Heart right ventricle (tissue), 16 donors: ENCODE measurements at regions not wholly inside any gene's neighbourhood (a gene's known extent, or its start where the extent isn't known, plus 50 kb on each side); places are given as distances from the start of the nearest gene placed in this dataset.

Experiments used
- ATAC-seq, 8 donors: fragments of 200-7000 bp; cut with Tn5 transposase; one replicate each; pipeline ENCODE4 v1.9.1; 2020; ENCODE audit warnings: mild to moderate bottlenecking in 8 of 8, moderate library complexity in 8 of 8, moderate number of reproducible peaks in 1 of 8
- DNase-seq, 2 donors: peaks; one replicate each; pipeline ENCODE4 v3.0.0-alpha.2; 2020
- H3K27ac ChIP-seq, 10 donors: fragments of 200-600 bp; sonication (generic) in 2 of 10; one replicate each; pipeline versions ENCODE4 v1.5.0 to v1.8.0; 2020 to 2022; ENCODE audit warnings: mild to moderate bottlenecking in 3 of 10
- H3K27me3 ChIP-seq, 7 donors: fragments of 200-600 bp; one replicate each; pipeline ENCODE4 v1.8.0; 2021 to 2022; ENCODE audit warnings: mild to moderate bottlenecking in 2 of 7
- H3K36me3 ChIP-seq, 9 donors: fragments of 200-600 bp; sonication (generic) in 1 of 9; one replicate each; pipeline versions ENCODE4 v1.5.0 to v1.8.0; 2020 to 2022; ENCODE audit warnings: mild to moderate bottlenecking in 2 of 9
- H3K4me1 ChIP-seq, 9 donors: fragments of 200-600 bp; sonication (generic) in 1 of 9; one replicate each; pipeline versions ENCODE4 v1.5.0 to v1.8.0; 2020 to 2022; ENCODE audit warnings: mild to moderate bottlenecking in 4 of 9
- H3K4me3 ChIP-seq, 10 donors: fragments of 200-600 bp; sonication (generic) in 2 of 10; one replicate each; pipeline versions ENCODE4 v1.5.0 to v1.8.0; 2020 to 2022; ENCODE audit warnings: mild to moderate bottlenecking in 7 of 10, moderate library complexity in 2 of 10
- H3K9me3 ChIP-seq, 11 donors: fragments of 200-600 bp in 10 of 11; sonication (generic) in 2 of 11; one replicate each; pipeline versions ENCODE4 v1.5.0 to v1.8.0; 2013 to 2022; ENCODE audit warnings: mild to moderate bottlenecking in 2 of 11, control low read depth in 1 of 11, moderate library complexity in 1 of 11
- CTCF ChIP-seq, 9 donors: fragments of 200-600 bp; sonication (generic) in 2 of 9; IDR thresholded peaks; one replicate each; pipeline versions ENCODE4 v1.5.0 to v1.8.0; 2021 to 2022; ENCODE audit warnings: antibody characterized with exemption in 9 of 9, mild to moderate bottlenecking in 5 of 9, moderate library complexity in 1 of 9
- WGBS, 2 donors: extraction: QIAGEN DNeasy Blood & Tissue Kit; methylation state at CpG; one replicate each; pipeline ENCODE4 v1.1.7; 2013; ENCODE audit warnings: inconsistent platforms in 1 of 2; 5-methylcytosine and 5-hydroxymethylcytosine counted together
- intact Hi-C, 10 donors: fragments of 100-400 bp; cut with DNase I; formaldehyde crosslinking; loops; one replicate each; pipeline versions ENCODE4 v1.11.1 to v1.14.2; 2022
- donor health status: Arrhythmogenic right ventricular cardiomyopathy.
- donor health status: ischemic (EF 13 %, LVEDD 7.1; RV severe dilation, severe dysfunction).
- donor health status: healthy with polysubstance abuse.
- donor health status: DM: no; HTN: yes; CAD: no.
- donor health status: DM: no; HTN: no; CAD: no.
- donor health status: ischemic (EF 25% LVEDD 6.9; RV normal size, moderate dysfunction).
- donor health status: ischemic (EF 25% LVEDD 5.7; RV mildly dilated, moderate dysfunction).
- donor health status: healthy.
- donor health status: DM: yes; HTN: yes; CAD: no.
- donor health status: Ischemic cardiomyopathy.
- donor health status: ischemic (EF 35%, LVEDD 5.7; RV mildly dilated, moderate dysfunction).
- donor health status: nonischemic (EF 11% LVEDD 7.7; RV severe dilation, severe dysfunction).
- donor health status: DM: yes; HTN: yes; CAD: no.
- donor health status: PGD.
- donor health status: ischemic (EF 29% LVEDD 5.4; RV normal size, mild dysfunction).
- donor health status: nonischemic (EF 23%, LVEDD 6.1; RV moderate dilation, normal function).

- TF ChIP-seq CTCF (IDR thresholded peaks at IDR 0.05): no peak
- Histone ChIP-seq H3K36me3 (no peaks in the 10 kb centered on the region), H3K9me3 (no peaks in the 10 kb centered on the region), H3K27me3 (no peaks in the 10 kb centered on the region), H3K27ac (no peak overlapping the region), H3K4me1 (no peaks in the 10 kb centered on the region), H3K4me3 (no peak overlapping the region)
- DNase-seq (no peak), ATAC-seq (no peak)
- 91 to 96% methylated on average over 5 of the region's 5 CpGs for WGBS, 2 donors
- intact Hi-C loops: loop anchor here in 1 of 10 donors (5.0 kb wide), 1 partner anchor 808 kb away; no protein-coding TSS in a partner anchor
Measured at GRCh38 chr10:107434854-107435253, 270.3 kb upstream of the SORCS1 start.

- WGBS, 2 donors: 81 to 93% methylated on average over 1 of the region's 1 CpG
- DNase-seq (no peak), ATAC-seq (no peak)
- no peak for TF ChIP-seq CTCF (IDR thresholded peaks at IDR 0.05)
- H3K27ac ChIP-seq: no peak overlapping the region
- no peak overlapping the region for H3K4me3 ChIP-seq
- no peaks in the 10 kb centered on the region for H3K27me3 ChIP-seq
- intact Hi-C loops: loop anchor here in 1 of 10 donors (5.0 kb wide), 1 partner anchor 807 kb away; no protein-coding TSS in a partner anchor
- H3K9me3 ChIP-seq: no peaks in the 10 kb centered on the region
- H3K36me3 ChIP-seq: no peaks in the 10 kb centered on the region
- no peaks in the 10 kb centered on the region for H3K4me1 ChIP-seq
Measured at GRCh38 chr10:107434201-107434600, 269.7 kb upstream of the SORCS1 start.

- ATAC-seq (no peak), DNase-seq (no peak)
- Histone ChIP-seq H3K9me3 (no peaks in the 10 kb centered on the region), H3K27ac (no peak overlapping the region), H3K4me3 (no peak overlapping the region), H3K27me3 (no peaks in the 10 kb centered on the region), H3K4me1 (no peaks in the 10 kb centered on the region), H3K36me3 (no peaks in the 10 kb centered on the region)
- 65 to 79% methylated on average over 3 of the region's 3 CpGs for WGBS, 2 donors
- intact Hi-C loops: loop anchor here in 1 of 10 donors (5.0 kb wide), 1 partner anchor 806 kb away; no protein-coding TSS in a partner anchor
- no peak for TF ChIP-seq CTCF (IDR thresholded peaks at IDR 0.05)
Measured at GRCh38 chr10:107433605-107434004, 269.1 kb upstream of the SORCS1 start.

- no peak for TF ChIP-seq CTCF (IDR thresholded peaks at IDR 0.05)
- H3K36me3 ChIP-seq: no peaks in the 10 kb centered on the region
- H3K27me3 ChIP-seq: no peaks in the 10 kb centered on the region
- no peak overlapping the region for H3K4me3 ChIP-seq
- H3K9me3 ChIP-seq: no peaks in the 10 kb centered on the region
- ATAC-seq (no peak), DNase-seq (no peak)
- 86 to 91% methylated on average over 6 of the region's 6 CpGs for WGBS, 2 donors
- intact Hi-C loops: loop anchor here in 1 of 10 donors (5.0 kb wide), 1 partner anchor 803 kb away; no protein-coding TSS in a partner anchor
- no peak overlapping the region for H3K27ac ChIP-seq
- H3K4me1 ChIP-seq: no peaks in the 10 kb centered on the region
Measured at GRCh38 chr10:107430446-107430845, 265.9 kb upstream of the SORCS1 start.
